Prostate gland (tissue), 2 donors: ENCODE measurements at regions not wholly inside any gene's neighbourhood (a gene's known extent, or its start where the extent isn't known, plus 50 kb on each side); places are given as distances from the start of the nearest gene placed in this dataset.

ENCODE experiments used
- DNase-seq: peaks from one replicate; pipeline ENCODE4 v3.0.0-alpha.2; 2019; ENCODE audit warnings: low spot score
- H3K27ac ChIP-seq, 2 donors: fragments of 200-600 bp; sonication (generic); 2 replicates each; pipeline ENCODE4 v1.5.1; 2017 to 2019
- H3K27me3 ChIP-seq: fragments of 200-600 bp; sonication (generic); replicated peaks from 2 replicates; pipeline ENCODE4 v1.5.1; 2019; ENCODE audit not compliant: insufficient read depth
- H3K36me3 ChIP-seq, 2 donors: fragments of 200-600 bp; sonication (generic); 1 replicate in 1 of 2; 2 replicates in 1 of 2; pipeline versions ENCODE4 v1.5.1 to v1.8.1; 2017 to 2019
- H3K4me1 ChIP-seq: fragments of 200-600 bp; sonication (generic); replicated peaks from 2 replicates; pipeline ENCODE4 v1.5.1; 2019
- H3K4me3 ChIP-seq, 2 donors: fragments of 200-600 bp; sonication (generic); 2 replicates each; pipeline ENCODE4 v1.5.1; 2017 to 2019
- H3K9me3 ChIP-seq: fragments of 200-600 bp; sonication (generic); 2 replicates; pipeline ENCODE4 v1.5.1; 2017
- POLR2A ChIP-seq: fragments of 450-650 bp; IDR thresholded peaks from one replicate; pipeline ENCODE4 v1.6.1; 2016; ENCODE audit warnings: antibody characterized with exemption, mild to moderate bottlenecking
- POLR2AphosphoS5 ChIP-seq: sonication (generic); formaldehyde crosslinking; IDR thresholded peaks from one replicate; pipeline ENCODE4 v1.6.1; 2017; ENCODE audit warnings: antibody characterized with exemption
- WGBS: methylation state at CpG from one replicate; pipeline ENCODE4 v1.1.5; 2018; 5-methylcytosine and 5-hydroxymethylcytosine counted together
- intact Hi-C: fragments of 100-400 bp; cut with DNase I; formaldehyde crosslinking; loops from one replicate; pipeline ENCODE4 v1.14.2; 2022
- TF ChIP-seq, protein P1 (sequence below), 4 experiments: fragments of 200-600 bp in 2 of 4; fragments of 450-650 bp in 2 of 4; sonication (generic) in 2 of 4; IDR thresholded peaks; 1 replicate in 3 of 4; 2 replicates in 1 of 4; pipeline ENCODE4 v1.5.1; 2016 to 2019; ENCODE audit warnings: antibody characterized with exemption in 4 of 4, mild to moderate bottlenecking in 2 of 4, moderate library complexity in 2 of 4

- H3K27ac ChIP-seq = no peak overlapping the region
- H3K4me3 ChIP-seq = no peak overlapping the region
- H3K9me3 ChIP-seq = no peaks in the 10 kb centered on the region
- no peaks in the 10 kb centered on the region for H3K36me3 ChIP-seq
- no peaks in the 10 kb centered on the region for H3K27me3 ChIP-seq
- no peak for TF ChIP-seq POLR2A
- no peak for TF ChIP-seq POLR2AphosphoS5
- TF ChIP-seq, protein P1, sequence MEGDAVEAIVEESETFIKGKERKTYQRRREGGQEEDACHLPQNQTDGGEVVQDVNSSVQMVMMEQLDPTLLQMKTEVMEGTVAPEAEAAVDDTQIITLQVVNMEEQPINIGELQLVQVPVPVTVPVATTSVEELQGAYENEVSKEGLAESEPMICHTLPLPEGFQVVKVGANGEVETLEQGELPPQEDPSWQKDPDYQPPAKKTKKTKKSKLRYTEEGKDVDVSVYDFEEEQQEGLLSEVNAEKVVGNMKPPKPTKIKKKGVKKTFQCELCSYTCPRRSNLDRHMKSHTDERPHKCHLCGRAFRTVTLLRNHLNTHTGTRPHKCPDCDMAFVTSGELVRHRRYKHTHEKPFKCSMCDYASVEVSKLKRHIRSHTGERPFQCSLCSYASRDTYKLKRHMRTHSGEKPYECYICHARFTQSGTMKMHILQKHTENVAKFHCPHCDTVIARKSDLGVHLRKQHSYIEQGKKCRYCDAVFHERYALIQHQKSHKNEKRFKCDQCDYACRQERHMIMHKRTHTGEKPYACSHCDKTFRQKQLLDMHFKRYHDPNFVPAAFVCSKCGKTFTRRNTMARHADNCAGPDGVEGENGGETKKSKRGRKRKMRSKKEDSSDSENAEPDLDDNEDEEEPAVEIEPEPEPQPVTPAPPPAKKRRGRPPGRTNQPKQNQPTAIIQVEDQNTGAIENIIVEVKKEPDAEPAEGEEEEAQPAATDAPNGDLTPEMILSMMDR (IDR thresholded peaks at IDR 0.05) = no peak
- no peaks in the 10 kb centered on the region for H3K4me1 ChIP-seq
- intact Hi-C loops = no loop called here
- DNase-seq = no peak
Measured at GRCh38 chr2:150383587-150383986, 103.9 kb downstream of the RND3 start.

GRCh38 chr2:150379166-150379565 is 108.3 kb downstream of the RND3 start:
- H3K4me3 ChIP-seq = no peak overlapping the region
- H3K36me3 ChIP-seq = no peaks in the 10 kb centered on the region
- intact Hi-C loops = no loop called here

DNA sequence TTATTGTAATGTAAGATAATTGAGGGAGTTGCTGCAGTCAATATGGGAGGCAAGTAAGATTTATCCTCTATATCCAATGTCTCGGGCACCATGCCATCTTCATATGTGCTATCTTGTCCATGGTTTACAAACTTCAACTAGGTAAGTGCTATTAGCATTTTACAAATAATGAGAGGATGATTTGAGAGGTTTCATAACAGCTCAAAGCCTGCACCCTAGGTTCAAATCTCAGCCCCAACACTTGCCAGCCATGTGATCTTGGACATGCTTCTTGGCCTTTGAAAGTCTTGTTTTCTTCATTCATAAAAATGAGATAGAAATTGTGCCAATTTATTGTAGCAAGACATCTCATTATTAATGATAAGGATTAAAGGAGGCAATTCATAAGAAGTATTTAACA is 108.8 kb downstream of the RND3 start:
- no peak overlapping the region for H3K27ac ChIP-seq
- TF ChIP-seq, protein P1 (IDR thresholded peaks at IDR 0.05) = no peak
- TF ChIP-seq POLR2A = no peak
- no peak for TF ChIP-seq POLR2AphosphoS5
- DNase-seq = no peak
- H3K4me3 ChIP-seq = no peak overlapping the region
- H3K36me3 ChIP-seq = no peaks in the 10 kb centered on the region
- 95% methylated on average over 1 of the region's 1 CpG for WGBS
- intact Hi-C loops = no loop called here
- H3K9me3 ChIP-seq = no peaks in the 10 kb centered on the region
- H3K27me3 ChIP-seq = no peaks in the 10 kb centered on the region
- H3K4me1 ChIP-seq = no peaks in the 10 kb centered on the region

More at GRCh38 chr2:150379166-150379565, 108.3 kb downstream of the RND3 start:
- TF ChIP-seq, protein P1 (IDR thresholded peaks at IDR 0.05) = no peak
- TF ChIP-seq POLR2AphosphoS5 (no peak), POLR2A (no peak)
- no peaks in the 10 kb centered on the region for H3K9me3 ChIP-seq
- no peak for DNase-seq
- H3K27ac ChIP-seq = no peak overlapping the region
- H3K27me3 ChIP-seq = no peaks in the 10 kb centered on the region
- H3K4me1 ChIP-seq = no peaks in the 10 kb centered on the region

DNA sequence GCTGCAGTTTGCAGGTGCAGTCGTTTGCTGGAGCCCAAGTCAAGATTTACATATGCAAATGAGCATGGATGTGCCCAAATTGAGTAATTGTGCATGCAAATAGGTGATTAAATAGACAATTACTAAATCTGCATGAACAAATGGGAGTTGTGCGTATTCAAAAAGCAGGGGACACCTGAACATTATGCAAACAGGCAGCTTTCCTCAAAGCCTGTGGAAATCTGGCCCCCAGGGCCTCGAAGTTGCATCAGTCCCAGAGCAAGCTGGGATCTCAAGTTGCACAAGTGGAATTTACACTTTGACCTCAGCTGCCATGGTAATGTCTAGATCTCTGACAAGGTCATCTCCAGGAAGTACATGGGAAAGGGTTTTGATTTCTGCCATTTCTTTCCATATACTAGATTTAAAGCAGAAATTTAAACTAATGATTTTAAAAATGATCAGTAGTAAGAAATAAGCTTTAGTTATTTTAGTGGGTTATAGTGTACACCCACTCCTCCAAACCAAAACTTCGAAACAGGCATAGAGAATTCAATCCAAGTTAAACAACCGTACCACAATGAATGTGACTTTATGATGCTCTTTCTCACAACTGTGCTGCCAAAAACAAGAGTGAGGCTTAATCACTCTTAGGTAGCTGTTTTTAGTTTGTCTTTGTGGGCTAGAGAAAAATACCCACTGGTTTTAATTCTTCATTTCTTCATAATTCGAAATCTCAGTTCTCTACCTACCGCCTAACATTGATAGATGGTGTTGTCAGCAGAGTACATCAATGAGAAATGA is 110.7 kb downstream of the RND3 start:
- H3K36me3 ChIP-seq = no peaks in the 10 kb centered on the region
- H3K27me3 ChIP-seq = no peaks in the 10 kb centered on the region
- intact Hi-C loops = no loop called here
- H3K4me3 ChIP-seq = no peak overlapping the region
- H3K9me3 ChIP-seq = no peaks in the 10 kb centered on the region
- 65% methylated on average over 7 of the region's 7 CpGs for WGBS
- DNase-seq = no peak
- no peak overlapping the region for H3K27ac ChIP-seq
- TF ChIP-seq POLR2AphosphoS5 (no peak), POLR2A (no peak)
- TF ChIP-seq, protein P1 (IDR thresholded peaks at IDR 0.05) = no peak
- no peaks in the 10 kb centered on the region for H3K4me1 ChIP-seq

DNA sequence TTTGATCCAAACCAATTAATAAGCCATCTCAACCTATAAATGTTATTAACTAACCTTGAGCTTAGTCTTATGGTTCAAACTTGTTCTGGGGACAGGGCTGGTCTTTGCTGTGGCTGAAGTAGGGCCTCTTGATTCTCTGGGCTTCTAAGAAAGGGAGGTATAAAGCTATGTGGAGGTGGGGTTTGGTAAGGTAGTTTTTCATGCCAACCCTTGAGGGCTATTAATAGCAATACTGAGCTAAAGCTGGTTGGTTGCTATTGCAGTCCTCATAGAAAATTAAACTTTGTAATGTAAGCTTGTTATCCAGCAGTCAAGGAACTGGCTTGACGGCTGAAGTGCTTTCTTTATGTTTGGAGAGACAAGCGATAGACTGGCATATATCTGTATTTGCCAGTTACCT is 112.1 kb downstream of the RND3 start:
- 92% methylated on average over 2 of the region's 2 CpGs for WGBS
- Histone ChIP-seq H3K9me3 (no peaks in the 10 kb centered on the region), H3K4me3 (no peak overlapping the region), H3K27ac (no peak overlapping the region), H3K4me1 (no peaks in the 10 kb centered on the region), H3K36me3 (no peaks in the 10 kb centered on the region), H3K27me3 (no peaks in the 10 kb centered on the region)
- intact Hi-C loops = no loop called here
- TF ChIP-seq POLR2AphosphoS5 = no peak
- DNase-seq = no peak
